ENCODE measurements at regions not wholly inside any gene's neighbourhood (a gene's known extent, or its start where the extent isn't known, plus 50 kb on each side); places are given as distances from the start of the nearest gene placed in this dataset.

DNA sequence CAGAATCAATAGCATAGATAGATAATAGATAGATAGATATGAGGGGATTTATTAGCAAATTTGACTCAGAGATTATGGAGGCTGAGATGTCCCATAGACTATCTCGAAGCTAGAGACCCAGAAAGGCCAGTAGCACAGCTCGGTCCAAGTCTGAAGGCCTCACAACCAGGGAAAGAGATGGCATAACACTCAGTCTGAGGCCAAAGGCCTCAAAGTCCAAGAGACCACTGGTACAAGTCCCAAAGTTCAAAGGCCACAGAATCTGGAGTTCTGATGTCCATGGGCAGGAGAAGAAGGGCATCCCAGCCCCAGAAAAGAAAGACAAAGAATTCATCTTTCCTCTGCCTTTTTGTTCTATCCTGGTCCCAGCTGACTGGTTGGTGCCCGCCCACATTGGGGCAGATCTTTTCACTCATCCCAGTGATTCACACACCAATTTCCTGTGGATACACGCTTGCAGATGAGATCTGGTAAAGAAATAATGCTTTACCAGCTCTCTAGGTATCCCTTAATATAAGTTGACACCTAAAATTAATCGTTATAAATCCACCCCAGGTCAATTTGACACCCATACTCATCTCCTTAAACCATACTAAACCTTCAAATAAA, 127.8 kb upstream of the FBN2 start:
- TF ChIP-seq EZH2 (IDR thresholded peaks at IDR 0.05) (no peak), POLR2AphosphoS5 (IDR thresholded peaks at IDR 0.05; ENCODE audit: borderline replicate concordance, low read depth, low read length) (no peak)

Data from SK-N-MC (cell line).